ENCODE measurements at regions not wholly inside any gene's neighbourhood (a gene's known extent, or its start where the extent isn't known, plus 50 kb on each side); places are given as distances from the start of the nearest gene placed in this dataset.

DNA sequence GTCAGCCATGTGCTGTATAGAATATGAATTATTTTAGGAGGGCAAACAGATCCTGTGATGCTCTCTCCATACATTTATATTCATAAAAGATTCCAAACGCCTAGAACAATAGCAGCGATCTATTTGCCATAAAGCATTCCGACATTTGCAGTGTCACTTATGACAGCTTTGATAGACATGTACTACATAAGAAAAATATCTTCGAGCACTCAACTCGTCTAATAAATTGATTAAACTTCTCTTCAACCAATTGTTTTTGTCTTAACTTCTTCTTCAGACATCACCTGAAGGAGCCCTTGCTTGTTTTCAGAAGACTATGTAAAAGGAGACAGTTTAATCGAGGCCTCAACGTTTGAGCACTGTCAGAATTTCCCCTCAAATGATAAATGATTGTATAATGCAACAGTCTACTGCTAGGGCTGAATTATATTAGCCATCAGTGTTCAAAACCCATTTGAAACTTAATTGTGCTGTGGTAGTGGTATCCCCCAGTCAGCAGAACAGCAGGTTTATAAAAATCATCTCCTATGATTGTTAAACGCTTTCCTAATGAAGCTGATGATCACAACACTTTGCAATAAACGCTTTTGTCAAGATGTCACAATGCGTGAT, 158.0 kb upstream of the MGMT start:
- no peak for DNase-seq (ENCODE audit: low read depth in 4 of 4, low spot score in 3 of 4)

DNA sequence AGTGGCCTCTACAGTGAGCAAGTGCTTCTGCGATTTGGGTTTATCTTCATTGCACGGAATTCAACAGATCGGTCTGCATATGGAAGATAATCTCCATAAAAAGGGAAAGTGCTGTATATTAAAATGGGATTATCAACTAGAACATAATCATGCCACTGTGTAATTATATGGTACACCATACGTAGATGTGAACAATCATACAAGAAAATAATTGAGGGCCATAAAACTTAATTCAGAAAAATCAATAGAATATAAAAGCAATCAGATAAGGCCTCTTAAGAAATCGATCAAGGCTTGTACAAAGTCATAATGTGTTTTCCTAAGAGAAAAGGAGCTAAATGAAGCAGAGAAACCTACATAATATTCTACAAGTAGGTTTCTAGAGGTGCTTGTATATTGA, 157.5 kb upstream of the MGMT start:
- DNase-seq (ENCODE audit: low read depth in 4 of 4, low spot score in 3 of 4) = no peak

DNA sequence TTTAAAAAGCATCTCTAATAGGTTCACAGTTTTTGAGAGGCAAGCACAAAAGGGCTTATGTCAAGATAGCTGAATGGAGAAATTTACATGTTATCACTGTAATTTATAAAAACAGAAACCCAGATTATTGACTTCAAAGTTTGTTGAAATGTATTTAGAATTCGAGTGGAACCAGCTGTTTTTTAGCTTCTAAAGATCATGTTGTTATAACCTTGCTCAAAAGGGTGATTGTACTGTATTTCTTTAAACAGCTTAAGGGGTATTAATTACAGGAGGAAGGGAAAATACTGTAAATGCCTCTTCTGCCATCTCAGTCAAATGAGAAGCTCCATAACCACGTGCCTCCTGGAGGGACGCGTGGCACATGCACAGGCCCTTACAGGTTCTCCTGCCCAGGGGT, 156.2 kb upstream of the MGMT start:
- DNase-seq (ENCODE audit: low read depth in 4 of 4, low spot score in 3 of 4) = no peak

DNA sequence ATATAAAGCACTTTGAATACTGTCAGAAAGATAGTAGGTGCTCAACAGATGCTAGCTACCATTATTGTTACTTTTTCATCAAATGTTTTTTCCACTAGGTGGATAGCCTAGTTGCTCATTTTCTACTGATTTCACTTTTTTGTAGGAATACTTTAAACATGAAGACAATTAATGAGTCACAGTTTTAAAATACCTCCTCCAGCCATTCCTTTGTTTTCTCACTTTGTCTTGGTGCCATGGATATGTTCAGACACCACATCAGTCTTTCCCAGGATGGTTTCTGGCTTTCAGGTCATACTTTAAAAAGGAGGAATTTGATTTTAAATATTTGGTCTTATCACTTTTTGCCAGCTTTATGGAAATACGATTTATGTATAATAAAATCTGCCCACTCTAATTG, 147.1 kb upstream of the MGMT start:
- no peak for DNase-seq (ENCODE audit: low read depth in 4 of 4, low spot score in 3 of 4)

DNA sequence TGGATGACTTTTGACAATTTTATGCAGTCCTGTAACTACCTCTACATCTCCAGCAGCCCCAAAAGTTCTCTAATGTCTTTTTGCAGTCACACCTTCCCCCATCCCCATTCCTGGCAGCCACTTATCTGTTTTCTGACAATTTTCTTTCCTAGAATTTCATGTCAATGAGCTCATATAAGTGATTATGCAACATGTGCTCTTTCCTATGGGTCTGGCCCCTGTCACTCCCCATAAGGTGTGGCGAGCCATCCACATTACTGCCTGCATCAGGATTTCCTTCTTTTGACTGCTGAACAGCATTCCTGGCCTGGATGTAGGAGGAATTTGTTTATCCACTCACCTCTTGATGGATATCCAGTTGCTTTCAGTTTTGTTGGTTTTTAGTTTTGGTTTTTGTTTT, 146.7 kb upstream of the MGMT start:
- no peak for DNase-seq (ENCODE audit: low read depth in 4 of 4, low spot score in 3 of 4)

DNA sequence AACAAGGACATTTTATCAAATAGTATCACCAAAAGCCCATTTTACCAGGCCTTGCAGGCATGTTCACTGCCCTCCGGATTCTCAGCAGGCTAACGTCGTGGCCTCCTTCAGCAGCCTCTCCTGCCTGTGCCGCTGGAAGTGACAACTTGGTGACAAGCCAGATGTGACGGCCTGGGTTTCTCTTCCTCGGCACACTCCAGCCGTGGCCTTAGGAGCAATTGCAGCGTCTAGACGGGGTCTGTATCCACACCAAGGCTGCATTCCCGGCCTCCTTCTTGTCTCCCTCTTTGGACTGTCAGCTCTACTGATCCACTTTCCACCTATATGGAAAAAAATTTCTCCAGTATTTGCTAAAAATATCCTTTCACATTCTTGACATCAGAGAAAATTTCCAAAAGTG, 145.3 kb upstream of the MGMT start:
- no peak for DNase-seq (ENCODE audit: low read depth in 4 of 4, low spot score in 3 of 4)

DNA sequence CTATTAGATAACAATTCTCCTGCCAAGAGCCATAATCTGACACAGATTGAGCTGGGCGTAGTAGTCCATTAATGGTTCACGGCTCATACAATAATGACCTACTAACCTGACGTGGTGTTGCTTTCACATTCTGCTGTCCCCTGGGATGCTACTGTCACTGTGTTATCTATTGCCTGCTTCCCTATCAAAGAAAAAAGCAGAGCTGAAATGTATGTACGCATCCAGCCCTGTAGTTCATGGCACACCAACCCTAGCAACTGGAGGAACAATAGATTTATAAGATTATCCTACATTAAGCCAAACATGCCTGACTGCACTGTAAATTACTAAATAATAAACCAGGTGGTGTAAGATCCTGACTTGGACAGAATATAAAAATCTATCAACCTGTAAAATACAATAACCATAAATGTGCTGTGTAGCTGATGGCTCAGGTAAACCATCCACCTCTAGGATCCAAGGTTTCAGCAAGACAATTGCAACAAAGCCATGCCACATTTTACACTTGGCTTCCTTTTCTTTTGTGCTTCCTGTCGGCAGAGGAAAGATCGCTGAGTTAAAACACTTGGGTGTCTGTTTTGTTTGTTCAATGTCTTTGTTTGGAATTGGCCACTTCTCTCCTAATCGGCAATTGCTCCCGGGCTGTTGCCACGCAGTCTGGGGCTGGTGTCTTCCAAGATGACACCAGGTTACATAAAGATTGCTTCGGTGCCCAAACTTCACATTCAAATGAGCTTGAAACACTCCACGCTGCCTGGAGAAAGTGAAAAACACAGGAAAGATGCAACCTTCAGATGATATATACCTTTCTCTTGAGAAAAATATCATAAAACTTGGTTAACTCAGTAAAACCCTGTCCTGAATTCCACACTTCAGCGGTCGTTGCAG, 143.9 kb upstream of the MGMT start:
- no peak for DNase-seq (ENCODE audit: low read depth in 4 of 4, low spot score in 3 of 4)

DNA sequence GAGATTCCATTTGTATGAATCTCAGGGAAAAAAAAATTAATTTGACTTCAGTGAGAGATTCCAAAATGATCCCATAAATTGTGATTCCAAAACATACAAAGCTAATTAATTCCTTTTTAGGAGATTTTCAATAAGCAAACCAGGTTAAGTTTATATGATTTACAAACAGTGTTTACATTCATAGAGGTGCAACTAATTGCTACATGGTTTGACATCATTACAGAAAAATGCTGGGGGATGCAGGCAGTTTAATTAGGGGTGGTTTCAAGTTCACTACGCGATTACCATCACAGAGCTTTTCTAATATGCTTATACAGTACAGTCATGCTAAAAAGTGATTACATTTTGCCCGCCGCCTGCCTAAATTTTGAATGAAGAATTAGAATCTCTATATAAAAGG, 143.2 kb upstream of the MGMT start:
- no peak for DNase-seq (ENCODE audit: low read depth in 4 of 4, low spot score in 3 of 4)

DNA sequence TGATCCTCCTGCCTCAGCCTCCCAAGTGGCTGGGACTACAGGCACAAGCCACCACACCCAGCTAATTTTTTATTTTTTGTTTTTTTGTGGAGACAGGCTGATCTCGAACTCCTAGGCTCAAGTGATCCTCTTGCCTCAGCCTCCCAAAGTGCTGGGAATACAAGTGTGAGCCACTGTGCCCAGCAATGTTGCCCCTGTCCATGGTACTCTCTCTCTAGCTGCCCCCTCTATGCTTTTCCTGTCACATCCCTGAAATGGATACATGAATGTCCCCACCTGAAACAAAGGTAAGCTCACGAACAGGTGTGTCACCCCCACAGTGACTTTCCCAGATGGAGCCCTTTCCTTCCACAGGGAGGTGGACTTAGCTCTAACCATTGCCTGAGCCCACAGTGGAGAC, 141.1 kb upstream of the MGMT start:
- no peak for DNase-seq (ENCODE audit: low read depth in 4 of 4, low spot score in 3 of 4)

DNA sequence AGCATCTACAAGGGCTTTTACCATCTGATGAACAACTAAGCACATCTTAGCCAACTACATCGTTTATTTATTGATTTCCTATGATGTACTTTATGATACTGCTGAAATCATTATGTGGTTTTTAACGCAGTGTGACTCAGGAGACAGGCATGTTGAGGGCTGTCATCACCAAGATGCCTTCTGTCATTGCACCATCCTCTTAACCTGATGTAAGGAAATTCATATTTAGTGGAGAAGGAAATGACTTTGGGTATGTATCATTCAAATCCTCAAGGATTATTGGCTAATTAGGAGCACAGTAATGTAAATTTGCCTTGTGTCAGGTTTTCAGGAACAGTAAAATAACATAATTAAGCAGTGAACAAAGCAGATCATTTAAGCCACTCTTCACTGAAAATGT, 138.5 kb upstream of the MGMT start:
- no peak for DNase-seq (ENCODE audit: low read depth in 4 of 4, low spot score in 3 of 4)

DNA sequence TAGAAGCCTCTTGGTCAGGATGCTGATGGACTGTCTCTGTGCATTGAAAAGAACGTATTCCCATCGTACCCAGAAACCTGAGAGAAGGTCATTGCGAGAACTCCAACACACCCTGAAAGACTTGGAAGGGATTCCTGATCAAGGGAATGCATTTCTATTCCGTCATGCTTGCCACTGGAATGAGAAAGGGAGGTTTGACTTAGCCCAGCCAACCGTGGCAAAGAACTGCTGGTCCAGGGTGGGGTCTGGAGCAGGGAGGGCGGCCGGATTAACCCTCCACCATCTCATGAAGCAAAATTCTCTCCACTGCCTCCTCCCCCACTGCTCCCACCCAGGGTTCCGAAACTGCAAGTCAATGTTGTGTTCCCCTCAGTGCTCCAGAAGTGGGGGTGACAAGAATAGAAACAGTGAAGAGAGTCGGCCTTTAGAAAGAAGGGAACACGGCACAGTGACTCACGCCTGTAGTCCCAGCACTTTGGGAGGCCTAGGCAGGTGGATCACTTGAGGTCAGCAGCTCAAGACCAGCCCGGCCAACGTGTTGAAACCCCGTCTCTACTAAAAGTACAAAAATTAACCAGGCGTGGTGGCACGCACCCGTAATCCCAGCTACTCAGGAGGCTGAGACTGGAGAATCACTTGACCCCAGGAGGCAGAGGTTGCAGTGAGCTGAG, 137.5 kb upstream of the MGMT start:
- no peak for DNase-seq (ENCODE audit: low read depth in 4 of 4, low spot score in 3 of 4)

DNA sequence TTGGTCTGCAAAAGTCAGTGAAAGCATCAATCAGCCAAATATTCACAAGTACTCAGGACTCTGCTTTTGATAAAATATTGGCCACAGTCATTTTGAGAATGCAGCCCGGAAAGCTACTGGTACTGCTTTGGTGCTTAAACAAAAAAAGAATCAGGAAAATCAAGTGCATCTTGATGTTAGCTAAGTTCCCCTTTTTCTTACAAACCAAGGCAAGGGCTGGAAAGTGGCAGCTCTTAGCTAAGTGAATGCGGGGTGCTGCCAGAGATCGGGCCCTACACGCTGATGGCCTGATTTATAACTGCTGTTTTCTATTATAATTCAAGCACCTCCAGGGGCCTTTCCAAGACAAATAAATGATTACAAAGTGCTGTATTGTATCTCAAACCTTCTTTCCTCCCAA, 136.8 kb upstream of the MGMT start:
- no peak for DNase-seq (ENCODE audit: low read depth in 4 of 4, low spot score in 3 of 4)

DNA sequence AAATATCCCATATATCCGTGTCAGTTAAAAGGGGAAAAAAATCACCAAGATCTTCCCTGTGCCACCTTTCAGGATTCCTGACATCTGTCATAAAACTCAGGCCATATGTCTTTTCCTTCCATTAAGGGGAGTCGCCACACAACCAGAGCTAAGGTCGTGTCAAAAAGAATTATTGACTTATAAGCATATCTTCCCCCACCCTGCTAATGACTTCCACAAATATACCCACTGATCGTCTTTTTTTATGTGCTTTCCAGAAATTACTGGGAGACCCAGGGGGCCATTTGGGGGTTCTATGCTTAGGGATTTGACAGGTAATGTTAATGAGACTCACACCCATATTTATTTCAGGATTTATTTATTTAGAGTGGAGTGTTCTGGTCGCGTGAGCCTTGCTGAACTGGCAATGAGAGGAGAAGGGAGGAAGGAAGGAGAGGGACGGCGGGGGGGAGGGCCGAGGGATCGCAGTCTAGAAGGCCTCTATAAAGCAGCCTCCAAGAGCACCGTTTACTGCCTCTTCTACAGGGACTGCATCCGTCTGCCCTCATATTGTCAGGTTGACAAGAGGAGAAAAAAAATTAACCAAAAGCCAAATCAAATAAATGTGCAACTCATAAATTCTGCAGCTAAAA, 135.7 kb upstream of the MGMT start:
- DNase-seq (ENCODE audit: low read depth in 4 of 4, low spot score in 3 of 4) = no peak

DNA sequence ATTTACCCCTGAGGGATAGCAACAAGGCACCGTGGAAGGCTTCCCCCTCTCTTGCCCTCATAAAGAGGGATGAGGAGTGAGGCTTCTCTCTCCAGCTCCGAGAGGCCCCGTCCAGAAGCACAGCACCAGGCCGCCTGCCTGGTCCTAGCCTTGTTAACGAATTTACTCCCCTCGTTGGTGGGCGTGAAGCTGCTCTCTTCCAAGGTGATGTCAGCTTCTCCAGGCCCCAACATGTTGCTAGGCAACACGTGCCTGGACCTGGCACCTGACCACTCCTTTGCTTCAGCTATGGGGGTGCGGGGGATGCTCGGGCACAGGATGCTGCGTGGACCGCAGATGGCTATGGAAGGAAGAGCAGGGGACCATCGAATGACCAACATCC, 135.2 kb upstream of the MGMT start:
- DNase-seq (ENCODE audit: low read depth in 4 of 4, low spot score in 3 of 4) = no peak

DNA sequence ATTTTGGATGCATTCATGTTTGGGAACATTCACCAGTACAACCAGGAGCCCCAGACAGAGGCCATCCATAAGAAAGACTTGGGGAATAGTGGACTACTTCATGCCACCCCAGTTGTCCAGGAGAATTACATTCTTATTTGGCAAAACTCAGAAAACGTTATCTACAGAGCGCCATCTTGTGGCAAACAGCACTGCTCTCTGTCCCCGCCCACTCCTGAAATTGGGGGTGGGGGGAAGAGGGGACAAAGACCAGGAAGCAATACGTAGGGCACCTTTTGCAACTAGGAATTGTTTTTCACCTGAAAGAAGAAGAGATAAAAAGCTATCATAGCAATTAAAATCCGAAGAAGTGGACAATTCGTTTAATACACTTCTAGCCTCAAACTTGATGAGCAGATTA, 134.6 kb upstream of the MGMT start:
- DNase-seq (ENCODE audit: low read depth in 4 of 4, low spot score in 3 of 4) = no peak

DNA sequence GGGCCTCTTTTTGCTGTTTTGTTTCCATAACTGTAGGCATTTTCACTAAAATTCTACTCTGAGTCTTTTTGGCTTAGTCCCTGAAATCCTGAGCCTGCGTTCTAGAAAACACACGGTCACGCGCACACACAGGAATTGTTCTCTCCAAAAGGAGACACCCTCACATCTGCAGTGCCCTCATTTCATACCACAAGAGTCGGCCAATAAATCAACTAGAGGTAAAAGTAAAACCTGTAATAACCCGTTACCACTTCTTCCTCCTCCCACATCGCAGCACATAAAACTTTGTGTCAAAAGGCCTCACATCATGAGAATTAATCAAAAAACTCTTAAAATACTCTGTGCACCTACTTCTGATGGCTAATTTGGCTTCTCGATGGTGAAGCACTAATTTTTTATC, 133.3 kb upstream of the MGMT start:
- DNase-seq (ENCODE audit: low read depth in 4 of 4, low spot score in 3 of 4) = no peak

DNA sequence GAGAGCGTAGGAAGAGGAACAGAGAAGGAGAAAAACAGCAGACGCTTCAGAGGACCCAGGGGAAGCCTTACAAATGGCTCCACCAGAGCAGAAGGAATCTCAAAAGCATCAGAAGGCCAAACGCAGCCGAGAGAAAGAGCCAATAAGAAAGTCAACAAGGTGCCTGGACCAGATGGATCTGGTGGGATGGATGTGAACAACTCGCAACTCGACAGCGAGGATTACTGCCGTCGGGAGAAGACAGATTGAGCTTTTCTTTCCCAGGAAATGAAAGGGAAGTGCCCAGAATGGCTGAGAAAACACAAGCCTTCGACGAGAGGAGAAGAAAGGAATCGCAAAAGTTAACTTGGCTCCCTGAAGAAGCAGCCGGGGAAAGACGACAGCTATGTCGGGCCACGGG, 132.8 kb upstream of the MGMT start:
- no peak for DNase-seq (ENCODE audit: low read depth in 4 of 4, low spot score in 3 of 4)

DNA sequence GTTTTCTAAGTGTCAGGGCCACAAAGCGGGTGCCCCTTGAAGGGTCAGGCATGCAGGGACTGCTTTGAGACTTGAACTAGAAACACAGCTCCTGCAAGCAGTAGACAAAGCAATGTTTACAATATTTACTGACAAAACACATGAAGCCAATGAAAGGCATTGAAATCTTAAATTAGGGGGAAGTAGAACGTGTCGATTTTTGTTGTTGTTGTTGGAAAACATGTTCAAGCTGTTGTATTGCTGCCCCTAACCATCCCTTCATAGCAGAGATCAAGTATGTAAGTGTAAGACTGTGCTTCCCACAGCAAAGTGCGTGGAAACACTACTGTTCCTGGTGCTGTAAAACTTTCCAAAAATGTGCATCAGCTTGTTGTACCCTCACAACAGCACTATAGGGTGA, 131.6 kb upstream of the MGMT start:
- DNase-seq (ENCODE audit: low read depth in 4 of 4, low spot score in 3 of 4) = no peak

DNA sequence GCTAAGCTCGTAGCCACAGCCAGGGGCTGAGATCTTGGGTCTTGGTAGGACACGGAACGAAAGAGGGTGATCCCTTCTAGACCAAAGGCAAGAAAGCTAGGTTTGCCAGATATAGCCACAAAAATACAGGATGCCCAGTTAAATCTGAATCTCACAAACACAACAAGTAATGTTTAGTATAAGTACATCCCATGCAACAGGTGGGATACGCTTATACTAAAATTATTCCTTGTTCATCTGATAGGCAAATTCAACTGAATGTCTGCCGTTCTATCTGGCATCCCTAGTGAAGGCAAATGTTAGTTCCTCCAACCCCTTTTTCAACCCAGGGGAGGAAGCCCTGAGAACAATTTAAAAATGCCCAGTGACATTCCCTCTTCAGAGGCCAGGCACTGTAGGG, 131.1 kb upstream of the MGMT start:
- DNase-seq (ENCODE audit: low read depth in 4 of 4, low spot score in 3 of 4) = no peak

DNA sequence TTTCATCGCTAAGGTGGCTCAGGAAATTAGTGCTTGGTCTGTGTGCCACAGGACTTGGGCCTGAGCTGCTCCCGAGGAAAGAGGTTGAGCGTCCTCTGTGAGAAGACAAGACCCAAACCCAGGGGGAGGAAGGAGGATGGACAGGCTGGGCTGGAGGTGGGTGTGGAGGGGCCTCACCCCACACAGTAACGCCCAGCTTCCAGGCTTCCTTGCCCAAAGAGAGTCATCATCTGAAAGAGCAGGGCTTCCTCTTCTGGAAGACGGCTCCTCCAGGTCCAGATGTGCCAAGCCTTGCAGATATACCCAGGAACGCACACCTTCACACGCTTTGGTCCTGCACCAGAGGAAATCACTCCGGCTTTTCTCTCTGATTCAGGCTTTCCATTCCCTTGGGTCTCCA, 127.8 kb upstream of the MGMT start:
- no peak for DNase-seq (ENCODE audit: low read depth in 4 of 4, low spot score in 3 of 4)

DNA sequence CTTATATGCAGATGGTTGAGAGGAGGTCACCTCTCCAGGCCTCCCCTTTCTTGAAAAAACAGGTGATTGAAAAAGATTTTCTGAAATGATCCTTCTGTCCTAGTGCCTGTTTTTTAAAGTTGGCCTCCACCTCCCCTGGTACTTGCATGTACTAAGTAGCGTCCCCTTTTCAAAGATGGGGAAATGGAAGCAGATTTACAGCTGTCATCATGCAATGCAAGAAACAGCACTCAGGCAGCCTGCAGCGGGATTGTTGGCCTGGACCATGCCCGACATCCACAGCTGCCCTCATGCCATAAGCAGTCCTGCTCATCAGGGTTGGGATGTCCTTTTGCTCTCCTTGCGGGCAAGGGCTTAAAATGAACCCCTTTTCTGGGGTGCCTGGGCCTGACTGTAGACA, 127.2 kb upstream of the MGMT start:
- DNase-seq (ENCODE audit: low read depth in 4 of 4, low spot score in 3 of 4) = no peak

DNA sequence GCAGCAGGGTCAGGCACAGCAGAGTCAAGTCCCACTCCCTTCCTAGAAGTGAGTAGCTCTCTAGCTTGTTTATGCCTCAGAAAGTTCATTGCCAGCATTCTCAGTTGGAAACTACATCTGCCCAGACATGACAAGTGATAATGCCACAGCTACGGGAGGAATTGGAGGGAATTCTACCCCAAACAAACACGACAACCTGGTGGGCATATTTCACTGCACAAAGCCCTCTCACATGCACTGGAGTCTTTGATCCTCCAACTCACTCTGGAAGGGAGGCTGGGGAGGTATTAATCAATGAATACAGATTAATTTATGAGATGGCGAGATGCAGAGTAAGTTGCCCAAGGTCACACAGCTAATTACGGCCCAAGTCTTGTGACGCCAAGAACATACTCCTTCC, 126.0 kb upstream of the MGMT start:
- DNase-seq (ENCODE audit: low read depth in 4 of 4, low spot score in 3 of 4) = no peak

Data from right renal pelvis (tissue), 4 donors.